HUES6 (cell line): ENCODE measurements at regions not wholly inside any gene's neighbourhood (a gene's known extent, or its start where the extent isn't known, plus 50 kb on each side); places are given as distances from the start of the nearest gene placed in this dataset.

Source experiments
- H3K27ac ChIP-seq: 2 replicates; pipeline ENCODE4 v1.7.0; 2013; ENCODE audit warnings: low read depth, mild to moderate bottlenecking, low read length, inconsistent platforms
- H3K27me3 ChIP-seq: 2 replicates; pipeline ENCODE4 v1.6.1; 2013; ENCODE audit warnings: low read length; ENCODE audit not compliant: control insufficient read depth, insufficient read depth
- H3K36me3 ChIP-seq: 2 replicates; pipeline ENCODE4 v1.6.1; 2013; ENCODE audit warnings: low read length; ENCODE audit not compliant: control insufficient read depth, insufficient read depth
- H3K4me1 ChIP-seq: 2 replicates; pipeline ENCODE4 v1.6.1; 2013; ENCODE audit warnings: low read length; ENCODE audit not compliant: control insufficient read depth, insufficient read depth
- H3K4me3 ChIP-seq: 2 replicates; pipeline ENCODE4 v1.5.1; 2013; ENCODE audit warnings: low read depth, low read length
- H3K9ac ChIP-seq: one replicate; pipeline ENCODE4 v1.6.1; 2013; ENCODE audit warnings: mild to moderate bottlenecking, low read length
- H3K9me3 ChIP-seq: 2 replicates; pipeline ENCODE4 v1.6.1; 2013; ENCODE audit warnings: low read depth, low read length; ENCODE audit not compliant: control insufficient read depth, insufficient read depth

- Histone ChIP-seq H3K9ac (no peak overlapping the region), H3K4me1 (peaks cover 34% of the 10 kb centered on the region), H3K36me3 (no peaks in the 10 kb centered on the region), H3K4me3 (no peak overlapping the region), H3K27ac (no peak overlapping the region), H3K27me3 (peaks cover 23% of the 10 kb centered on the region), H3K9me3 (0 out of 2 replicates have a peak, but pooled peaks cover 3% of the 10 kb centered on the region)
These were observed 53.1 kb upstream of the CCL1 start for GRCh38 chr17:34416116-34416515.

GRCh38 chr17:34414339-34414738 is 51.3 kb upstream of the CCL1 start:
- H3K27me3 ChIP-seq: peaks cover 33% of the 10 kb centered on the region
- H3K27ac ChIP-seq: no peak overlapping the region
- H3K36me3 ChIP-seq: no peaks in the 10 kb centered on the region
- peaks cover 50% of the 10 kb centered on the region for H3K4me1 ChIP-seq
- no peak overlapping the region for H3K4me3 ChIP-seq
- H3K9ac ChIP-seq: no peak overlapping the region
- 0 out of 2 replicates have a peak, but pooled peaks cover 3% of the 10 kb centered on the region for H3K9me3 ChIP-seq

GRCh38 chr17:34413443-34414119 is 50.5 kb upstream of the CCL1 start:
- Histone ChIP-seq H3K4me1 (peaks cover 53% of the 10 kb centered on the region), H3K27me3 (peaks cover 41% of the 10 kb centered on the region), H3K9ac (no peak overlapping the region), H3K9me3 (0 out of 2 replicates have a peak, but pooled peaks cover 3% of the 10 kb centered on the region), H3K36me3 (no peaks in the 10 kb centered on the region), H3K4me3 (no peak overlapping the region), H3K27ac (no peak overlapping the region)

GRCh38 chr17:34412965-34413441 is 50.0 kb upstream of the CCL1 start:
- Histone ChIP-seq H3K36me3 (no peaks in the 10 kb centered on the region), H3K9me3 (0 out of 2 replicates have a peak, but pooled peaks cover 3% of the 10 kb centered on the region), H3K27me3 (peaks cover 47% of the 10 kb centered on the region), H3K4me1 (peaks cover 53% of the 10 kb centered on the region), H3K27ac (no peak overlapping the region), H3K4me3 (no peak overlapping the region), H3K9ac (no peak overlapping the region)
